ENCODE measurements at regions not wholly inside any gene's neighbourhood (a gene's known extent, or its start where the extent isn't known, plus 50 kb on each side); places are given as distances from the start of the nearest gene placed in this dataset.

- H3K4me3 Mint-ChIP-seq: no peak overlapping the region
- peaks cover 2% of the 10 kb centered on the region; the same call in 1 of the 2 replicates for H3K27me3 Mint-ChIP-seq (ENCODE audit: insufficient read depth)
- no peak for TF ChIP-seq CTCF (IDR thresholded peaks at IDR 0.05)
- H3K9me3 Mint-ChIP-seq: no peaks in the 10 kb centered on the region
- peaks cover 10% of the 10 kb centered on the region; the same call in 1 of the 2 replicates for H3K36me3 Mint-ChIP-seq (ENCODE audit: low read depth)
- H3K27ac Mint-ChIP-seq: peak overlapping the region; percentile 27; the same call in 1 of the 2 replicates
- H3K4me1 Mint-ChIP-seq (ENCODE audit: low read depth): peaks cover 64% of the 10 kb centered on the region
- no peak for DNase-seq
These were observed 175.3 kb upstream of the AGR3 start for GRCh38 chr7:17057143-17057509.

GRCh38 chr7:17058568-17058967 lies 176.8 kb upstream of the AGR3 start:
- peak overlapping the region; percentile 56; the same call in 1 of the 2 replicates for H3K27ac Mint-ChIP-seq
- H3K36me3 Mint-ChIP-seq (ENCODE audit: low read depth): peaks cover 5% of the 10 kb centered on the region; the same call in 1 of the 2 replicates
- H3K4me3 Mint-ChIP-seq: no peak overlapping the region
- H3K4me1 Mint-ChIP-seq (ENCODE audit: low read depth): peaks cover 74% of the 10 kb centered on the region
- DNase-seq: peak; percentile 20
- H3K27me3 Mint-ChIP-seq (ENCODE audit: insufficient read depth): no peaks in the 10 kb centered on the region
- TF ChIP-seq CTCF (IDR thresholded peaks at IDR 0.05): no peak
- no peaks in the 10 kb centered on the region for H3K9me3 Mint-ChIP-seq

- Mint-ChIP-seq H3K27me3 (ENCODE audit: insufficient read depth) (no peaks in the 10 kb centered on the region), H3K36me3 (ENCODE audit: low read depth) (no peaks in the 10 kb centered on the region), H3K9me3 (no peaks in the 10 kb centered on the region), H3K4me1 (ENCODE audit: low read depth) (peaks cover 61% of the 10 kb centered on the region), H3K4me3 (no peak overlapping the region), H3K27ac (no peak overlapping the region)
- DNase-seq: no peak
- no peak for TF ChIP-seq CTCF (IDR thresholded peaks at IDR 0.05)
These were observed 178.3 kb upstream of the AGR3 start for GRCh38 chr7:17060051-17060450.

GRCh38 chr7:17061443-17061842 lies 179.7 kb upstream of the AGR3 start:
- Mint-ChIP-seq H3K36me3 (ENCODE audit: low read depth) (0 out of 2 replicates have a peak, but pooled peaks cover 3% of the 10 kb centered on the region), H3K27me3 (ENCODE audit: insufficient read depth) (no peaks in the 10 kb centered on the region), H3K4me3 (no peak overlapping the region), H3K27ac (no peak overlapping the region), H3K9me3 (no peaks in the 10 kb centered on the region), H3K4me1 (ENCODE audit: low read depth) (peaks cover 47% of the 10 kb centered on the region)
- no peak for TF ChIP-seq CTCF (IDR thresholded peaks at IDR 0.05)
- no peak for DNase-seq

GRCh38 chr7:17062151-17063044 lies 180.6 kb upstream of the AGR3 start:
- Mint-ChIP-seq H3K36me3 (ENCODE audit: low read depth) (0 out of 2 replicates have a peak, but pooled peaks cover 3% of the 10 kb centered on the region), H3K9me3 (no peaks in the 10 kb centered on the region), H3K27ac (no peak overlapping the region), H3K27me3 (ENCODE audit: insufficient read depth) (no peaks in the 10 kb centered on the region), H3K4me1 (ENCODE audit: low read depth) (peaks cover 38% of the 10 kb centered on the region), H3K4me3 (no peak overlapping the region)
- DNase-seq: no peak
- no peak for TF ChIP-seq CTCF (IDR thresholded peaks at IDR 0.05)
